Smooth muscle cell (in vitro differentiated cells): ENCODE measurements at regions not wholly inside any gene's neighbourhood (a gene's known extent, or its start where the extent isn't known, plus 50 kb on each side); places are given as distances from the start of the nearest gene placed in this dataset.

ENCODE experiments used
- DNase-seq: peaks from one replicate; lab custom pipeline; 2025; ENCODE audit not compliant: unreplicated experiment; lab: John Stamatoyannopoulos, UW
- H2AFZ ChIP-seq: fragments of 200-600 bp; sonication (generic); 2 replicates; pipeline ENCODE4 v1.6.0; 2016; ENCODE audit warnings: antibody characterized with exemption, low read depth, mild to moderate bottlenecking
- H3F3A ChIP-seq: fragments of 200-600 bp; sonication (generic); 2 replicates; pipeline ENCODE4 v1.6.0; 2017; ENCODE audit warnings: antibody characterized with exemption, low read depth
- H3K27ac ChIP-seq: fragments of 200-600 bp; sonication (generic); 2 replicates; pipeline ENCODE4 v1.5.1; 2016; ENCODE audit warnings: low read depth, mild to moderate bottlenecking
- H3K27me3 ChIP-seq: fragments of 200-600 bp; sonication (generic); 2 replicates; pipeline ENCODE4 v1.6.1; 2016; ENCODE audit warnings: low read depth, mild to moderate bottlenecking
- H3K36me3 ChIP-seq: fragments of 200-600 bp; sonication (generic); 2 replicates; pipeline ENCODE4 v1.5.1; 2016; ENCODE audit warnings: low read depth
- H3K4me1 ChIP-seq: fragments of 200-600 bp; sonication (generic); 2 replicates; pipeline ENCODE4 v1.5.1; 2016; ENCODE audit warnings: low read depth
- H3K4me2 ChIP-seq: fragments of 200-600 bp; sonication (generic); 2 replicates; pipeline ENCODE4 v1.6.0; 2016; ENCODE audit warnings: mild to moderate bottlenecking
- H3K4me3 ChIP-seq: fragments of 200-600 bp; sonication (generic); 2 replicates; pipeline ENCODE4 v1.5.1; 2016; ENCODE audit warnings: mild to moderate bottlenecking
- H3K79me2 ChIP-seq: fragments of 200-600 bp; sonication (generic); 2 replicates; pipeline ENCODE4 v1.6.0; 2016; ENCODE audit warnings: low read depth, mild to moderate bottlenecking
- H3K9ac ChIP-seq: fragments of 200-600 bp; sonication (generic); 2 replicates; pipeline ENCODE4 v1.6.0; 2016; ENCODE audit warnings: low read depth
- H3K9me3 ChIP-seq: fragments of 200-600 bp; sonication (generic); replicated peaks from 2 replicates; pipeline ENCODE4 v1.5.1; 2016; ENCODE audit warnings: low read depth
- H4K20me1 ChIP-seq: fragments of 200-600 bp; sonication (generic); 2 replicates; pipeline ENCODE4 v1.6.0; 2016; ENCODE audit warnings: low read depth
- CTCF ChIP-seq: fragments of 200-600 bp; sonication (generic); IDR thresholded peaks from 2 replicates; pipeline ENCODE4 v1.5.1; 2017; ENCODE audit warnings: borderline replicate concordance, mild to moderate bottlenecking, antibody characterized with exemption; ENCODE audit not compliant: insufficient read depth, poor library complexity, severe bottlenecking
- WGBS: methylation state at CpG from one replicate; pipeline ENCODE4 v1.1.7; 2016; ENCODE audit warnings: low lambda C conversion rate; 5-methylcytosine and 5-hydroxymethylcytosine counted together

- Histone ChIP-seq H3K9ac (no peak overlapping the region), H3K9me3 (no peaks in the 10 kb centered on the region), H3K4me1 (peaks cover 8% of the 10 kb centered on the region), H3K27me3 (no peaks in the 10 kb centered on the region), H2AFZ (peak overlapping the region; percentile 11), H3K27ac (peak overlapping the region; percentile 8), H3F3A (peaks cover 3% of the 10 kb centered on the region), H3K4me2 (peak overlapping the region; percentile 7), H3K79me2 (no peaks in the 10 kb centered on the region), H3K36me3 (no peaks in the 10 kb centered on the region), H4K20me1 (no peaks in the 10 kb centered on the region), H3K4me3 (no peak overlapping the region)
- no peak for DNase-seq
- WGBS = 32% methylated on average over 4 of the region's 4 CpGs
- no peak for TF ChIP-seq CTCF
These were observed 269.3 kb upstream of the ID2 start for GRCh38 chr2:8412586-8412985.

GRCh38 chr2:8413589-8414135 is 268.2 kb upstream of the ID2 start:
- no peak overlapping the region for H3K4me2 ChIP-seq
- no peaks in the 10 kb centered on the region for H3K79me2 ChIP-seq
- H3K36me3 ChIP-seq = no peaks in the 10 kb centered on the region
- H3K4me1 ChIP-seq = peaks cover 8% of the 10 kb centered on the region
- H4K20me1 ChIP-seq = no peaks in the 10 kb centered on the region
- no peaks in the 10 kb centered on the region for H3K9me3 ChIP-seq
- H3K27me3 ChIP-seq = no peaks in the 10 kb centered on the region
- no peak overlapping the region for H3K4me3 ChIP-seq
- H3K27ac ChIP-seq = no peak overlapping the region
- no peak overlapping the region for H3K9ac ChIP-seq
- H3F3A ChIP-seq = peaks cover 3% of the 10 kb centered on the region
- H2AFZ ChIP-seq = no peak overlapping the region
- WGBS = 46% methylated on average over 6 of the region's 6 CpGs
- no peak for TF ChIP-seq CTCF
- DNase-seq = no peak

GRCh38 chr2:8414946-8415879 is 266.6 kb upstream of the ID2 start:
- H3F3A ChIP-seq = peaks cover 3% of the 10 kb centered on the region
- no peaks in the 10 kb centered on the region for H3K36me3 ChIP-seq
- no peaks in the 10 kb centered on the region for H3K79me2 ChIP-seq
- DNase-seq = no peak
- no peaks in the 10 kb centered on the region for H3K27me3 ChIP-seq
- no peaks in the 10 kb centered on the region for H4K20me1 ChIP-seq
- no peak overlapping the region for H3K4me2 ChIP-seq
- H3K27ac ChIP-seq = no peak overlapping the region
- no peaks in the 10 kb centered on the region for H3K9me3 ChIP-seq
- H3K9ac ChIP-seq = no peak overlapping the region
- H3K4me1 ChIP-seq = peaks cover 8% of the 10 kb centered on the region
- no peak for TF ChIP-seq CTCF
- 89% methylated on average over 13 of the region's 13 CpGs for WGBS
- H2AFZ ChIP-seq = no peak overlapping the region
- no peak overlapping the region for H3K4me3 ChIP-seq
